CD4-positive, alpha-beta memory T cell (primary cell): ENCODE measurements at regions not wholly inside any gene's neighbourhood (a gene's known extent, or its start where the extent isn't known, plus 50 kb on each side); places are given as distances from the start of the nearest gene placed in this dataset.

Source experiments
- CTCF ChIA-PET: fragments of 350-600 bp; sonication (Branson Sonifier 250); formaldehyde crosslinking; loops from one replicate; lab custom pipeline; 2021; ENCODE audit warnings: inconsistent platforms; ENCODE audit not compliant: partially characterized antibody; lab: Charles Lee
- POLR2A ChIA-PET: fragments of 350-600 bp; sonication (Branson Sonifier 250); formaldehyde crosslinking; loops from one replicate; lab custom pipeline; 2021; ENCODE audit not compliant: partially characterized antibody; lab: Charles Lee
- DNase-seq, 5 donors: peaks; one replicate each; pipeline versions ENCODE4 v3.0.0 to v3.0.0-alpha.2; 2020 to 2022; ENCODE audit warnings: mixed read lengths in 1 of 5
- H3K27ac ChIP-seq: one replicate; pipeline ENCODE4 v1.7.0; 2013; ENCODE audit warnings: low read depth, low read length
- H3K27me3 ChIP-seq: 2 replicates; pipeline ENCODE4 v1.7.0; 2013; ENCODE audit warnings: mild to moderate bottlenecking, low read length, moderate library complexity; ENCODE audit not compliant: insufficient read depth
- H3K36me3 ChIP-seq: 2 replicates; pipeline ENCODE4 v1.7.0; 2013; ENCODE audit warnings: mild to moderate bottlenecking, low read length, moderate library complexity; ENCODE audit not compliant: insufficient read depth
- H3K4me1 ChIP-seq: 2 replicates; pipeline ENCODE4 v1.7.0; 2013; ENCODE audit warnings: mild to moderate bottlenecking, low read length, moderate library complexity; ENCODE audit not compliant: insufficient read depth
- H3K4me3 ChIP-seq, 2 donors: one replicate each; pipeline ENCODE4 v1.7.0; 2013; ENCODE audit warnings: low read length in 2 of 2, mild to moderate bottlenecking in 1 of 2
- H3K9me3 ChIP-seq, 2 donors: one replicate each; pipeline ENCODE4 v1.7.0; 2013; ENCODE audit warnings: low read length in 2 of 2, control low read depth in 1 of 2; ENCODE audit not compliant: control insufficient read depth in 1 of 2
- H3K27ac Mint-ChIP-seq, 7 donors: one replicate each; pipeline ENCODE4 v1.8.0; 2020 to 2021; ENCODE audit warnings: mixed read lengths in 7 of 7, mild to moderate bottlenecking in 6 of 7, inconsistent platforms in 3 of 7, moderate library complexity in 3 of 7
- H3K27me3 Mint-ChIP-seq, 2 donors: one replicate each; pipeline ENCODE4 v1.8.0; 2020 to 2021; ENCODE audit warnings: mixed read lengths in 2 of 2
- H3K36me3 Mint-ChIP-seq, 2 donors: one replicate each; pipeline ENCODE4 v1.8.0; 2020 to 2021; ENCODE audit warnings: mixed read lengths in 2 of 2, inconsistent platforms in 1 of 2, mild to moderate bottlenecking in 1 of 2
- H3K4me1 Mint-ChIP-seq, 4 donors: one replicate each; pipeline ENCODE4 v1.8.0; 2020 to 2021; ENCODE audit warnings: mixed read lengths in 4 of 4, mild to moderate bottlenecking in 1 of 4
- H3K4me3 Mint-ChIP-seq, 8 donors: one replicate each; pipeline ENCODE4 v1.8.0; 2020 to 2021; ENCODE audit warnings: mixed read lengths in 8 of 8, mild to moderate bottlenecking in 7 of 8, moderate library complexity in 6 of 8, inconsistent platforms in 3 of 8
- H3K9me3 Mint-ChIP-seq, 8 donors: one replicate each; pipeline ENCODE4 v1.8.0; 2020 to 2021; ENCODE audit warnings: mixed read lengths in 8 of 8, mild to moderate bottlenecking in 5 of 8, inconsistent platforms in 3 of 8, moderate library complexity in 1 of 8
- intact Hi-C: fragments of 100-400 bp; cut with micrococcal nuclease; formaldehyde crosslinking; loops from one replicate; pipeline ENCODE4 v1.15.1; 2023

- ChIA-PET CTCF (no interaction called here), POLR2A (no interaction called here)
- Mint-ChIP-seq H3K27me3 (peaks cover 0 to 2% of the 10 kb centered on the region in 2 donors), H3K4me3 (no peak overlapping the region), H3K9me3 (peaks cover 0 to 2% (median 0%) of the 10 kb centered on the region in 8 donors), H3K36me3 (peaks cover 0 to 10% of the 10 kb centered on the region in 2 donors), H3K27ac (no peak overlapping the region), H3K4me1 (no peaks in the 10 kb centered on the region)
- Histone ChIP-seq H3K27ac (no peak overlapping the region), H3K4me1 (no peaks in the 10 kb centered on the region), H3K36me3 (no peaks in the 10 kb centered on the region), H3K4me3 (no peak overlapping the region), H3K27me3 (no peaks in the 10 kb centered on the region), H3K9me3 (no peaks in the 10 kb centered on the region)
- DNase-seq: no peak
- intact Hi-C loops: no loop called here
Observed at GRCh38 chr11:129613071-129613470, 202.6 kb upstream of the TMEM45B start.

GRCh38 chr11:129614256-129614944, 201.2 kb upstream of the TMEM45B start:
- Mint-ChIP-seq H3K4me3 (no peak overlapping the region), H3K9me3 (peaks cover 0 to 2% (median 0%) of the 10 kb centered on the region in 8 donors), H3K27me3 (peaks cover 0 to 2% of the 10 kb centered on the region in 2 donors), H3K4me1 (no peaks in the 10 kb centered on the region), H3K27ac (no peak overlapping the region), H3K36me3 (peaks cover 0 to 10% of the 10 kb centered on the region in 2 donors)
- ChIA-PET POLR2A (no interaction called here), CTCF (no interaction called here)
- H3K27ac ChIP-seq: no peak overlapping the region
- no peaks in the 10 kb centered on the region for H3K27me3 ChIP-seq
- no peaks in the 10 kb centered on the region for H3K36me3 ChIP-seq
- H3K4me3 ChIP-seq: no peak overlapping the region
- DNase-seq: no peak
- H3K4me1 ChIP-seq: no peaks in the 10 kb centered on the region
- H3K9me3 ChIP-seq: no peaks in the 10 kb centered on the region
- intact Hi-C loops: no loop called here

- Histone ChIP-seq H3K27ac (no peak overlapping the region), H3K4me3 (no peak overlapping the region), H3K4me1 (no peaks in the 10 kb centered on the region), H3K36me3 (no peaks in the 10 kb centered on the region), H3K9me3 (no peaks in the 10 kb centered on the region), H3K27me3 (no peaks in the 10 kb centered on the region)
- POLR2A ChIA-PET: no interaction called here
- CTCF ChIA-PET: no interaction called here
- H3K4me3 Mint-ChIP-seq: no peak overlapping the region
- H3K27me3 Mint-ChIP-seq: peaks cover 0 to 2% of the 10 kb centered on the region in 2 donors
- H3K36me3 Mint-ChIP-seq: peaks cover 0 to 10% of the 10 kb centered on the region in 2 donors
- no peak for DNase-seq
- H3K9me3 Mint-ChIP-seq: peaks cover 0 to 9% (median 0%) of the 10 kb centered on the region in 8 donors
- intact Hi-C loops: no loop called here
- H3K4me1 Mint-ChIP-seq: no peaks in the 10 kb centered on the region
- H3K27ac Mint-ChIP-seq: no peak overlapping the region
Observed at GRCh38 chr11:129618046-129618569, 197.5 kb upstream of the TMEM45B start.

GRCh38 chr11:129620237-129621104, 195.2 kb upstream of the TMEM45B start:
- H3K27ac ChIP-seq: no peak overlapping the region
- no peak overlapping the region for H3K4me3 Mint-ChIP-seq
- no peaks in the 10 kb centered on the region for H3K9me3 ChIP-seq
- CTCF ChIA-PET: no interaction called here
- no peak for DNase-seq
- peaks cover 0 to 2% of the 10 kb centered on the region in 2 donors for H3K27me3 Mint-ChIP-seq
- H3K36me3 ChIP-seq: no peaks in the 10 kb centered on the region
- no peaks in the 10 kb centered on the region for H3K27me3 ChIP-seq
- no peak overlapping the region for H3K27ac Mint-ChIP-seq
- H3K9me3 Mint-ChIP-seq: peaks cover 0 to 12% (median 5%) of the 10 kb centered on the region in 8 donors
- no peak overlapping the region for H3K4me3 ChIP-seq
- POLR2A ChIA-PET: no interaction called here
- no peaks in the 10 kb centered on the region for H3K4me1 ChIP-seq
- intact Hi-C loops: no loop called here
- peaks cover 0 to 4% of the 10 kb centered on the region in 2 donors for H3K36me3 Mint-ChIP-seq
- H3K4me1 Mint-ChIP-seq: no peaks in the 10 kb centered on the region

- Mint-ChIP-seq H3K36me3 (peaks cover 0 to under 1% of the 10 kb centered on the region in 2 donors), H3K4me1 (no peaks in the 10 kb centered on the region), H3K27me3 (no peaks in the 10 kb centered on the region), H3K4me3 (no peak overlapping the region), H3K27ac (no peak overlapping the region), H3K9me3 (peaks cover 0 to 32% (median 7%) of the 10 kb centered on the region in 8 donors)
- Histone ChIP-seq H3K27ac (no peak overlapping the region), H3K9me3 (no peaks in the 10 kb centered on the region), H3K4me3 (no peak overlapping the region), H3K4me1 (no peaks in the 10 kb centered on the region), H3K27me3 (no peaks in the 10 kb centered on the region), H3K36me3 (no peaks in the 10 kb centered on the region)
- POLR2A ChIA-PET: no interaction called here
- CTCF ChIA-PET: no interaction called here
- DNase-seq: no peak
- intact Hi-C loops: no loop called here
Observed at GRCh38 chr11:129625930-129626329, 189.7 kb upstream of the TMEM45B start.

GRCh38 chr11:129631201-129631600, 184.4 kb upstream of the TMEM45B start:
- CTCF ChIA-PET: no interaction called here
- H3K27ac ChIP-seq: no peak overlapping the region
- peaks cover 9 to 11% of the 10 kb centered on the region in 2 donors for H3K36me3 Mint-ChIP-seq
- H3K4me3 ChIP-seq: no peak overlapping the region
- no peaks in the 10 kb centered on the region for H3K27me3 Mint-ChIP-seq
- no peaks in the 10 kb centered on the region for H3K4me1 ChIP-seq
- H3K4me3 Mint-ChIP-seq: no peak overlapping the region
- no peaks in the 10 kb centered on the region for H3K9me3 ChIP-seq
- intact Hi-C loops: no loop called here
- POLR2A ChIA-PET: no interaction called here
- H3K4me1 Mint-ChIP-seq: no peaks in the 10 kb centered on the region
- H3K36me3 ChIP-seq: no peaks in the 10 kb centered on the region
- peak overlapping the region in 1 of 7 donors; percentile 8 for H3K27ac Mint-ChIP-seq
- H3K9me3 Mint-ChIP-seq: peaks cover 0 to 23% (median 7%) of the 10 kb centered on the region in 8 donors
- H3K27me3 ChIP-seq: no peaks in the 10 kb centered on the region
- DNase-seq: no peak

GRCh38 chr11:129636926-129637325, 178.7 kb upstream of the TMEM45B start:
- intact Hi-C loops: no loop called here
- Histone ChIP-seq H3K27me3 (no peaks in the 10 kb centered on the region), H3K4me3 (no peak overlapping the region), H3K9me3 (no peaks in the 10 kb centered on the region), H3K4me1 (no peaks in the 10 kb centered on the region), H3K27ac (no peak overlapping the region), H3K36me3 (no peaks in the 10 kb centered on the region)
- no peak for DNase-seq
- ChIA-PET POLR2A (interaction anchor here (0.6 kb wide), 1 partner anchor 20 kb away, joined by 3 read pairs; no protein-coding TSS in a partner anchor), CTCF (no interaction called here)
- Mint-ChIP-seq H3K4me3 (no peak overlapping the region), H3K27ac (no peak overlapping the region), H3K36me3 (peaks cover 5 to 24% of the 10 kb centered on the region in 2 donors), H3K4me1 (peaks cover 7 to 18% (median 14%) of the 10 kb centered on the region in 4 donors), H3K9me3 (peaks cover 0 to 6% (median 2%) of the 10 kb centered on the region in 8 donors), H3K27me3 (no peaks in the 10 kb centered on the region)
